ENCODE measurements at regions not wholly inside any gene's neighbourhood (a gene's known extent, or its start where the extent isn't known, plus 50 kb on each side); places are given as distances from the start of the nearest gene placed in this dataset.

GRCh38 chr21:35284199-35284598 is 235.1 kb upstream of the RUNX1 start:
- peak; percentile 28 to 68 (median 35) for DNase-seq
- H3K27me3 ChIP-seq, result no peaks in the 10 kb centered on the region
- peak overlapping the region in 4 of 12 donors; percentile 7 to 34 (median 28) for H3K27ac ChIP-seq
- peaks cover 0 to 20% (median 8%) of the 10 kb centered on the region in 12 donors for H3K9me3 ChIP-seq
- WGBS, 4 donors, result 45 to 56% (median 51%) methylated on average over 6 of the region's 6 CpGs
- intact Hi-C loops (cut with DNase I), result no loop called here
- no peak for TF ChIP-seq POLR2A (IDR thresholded peaks at IDR 0.05)
- TF ChIP-seq, protein P1, sequence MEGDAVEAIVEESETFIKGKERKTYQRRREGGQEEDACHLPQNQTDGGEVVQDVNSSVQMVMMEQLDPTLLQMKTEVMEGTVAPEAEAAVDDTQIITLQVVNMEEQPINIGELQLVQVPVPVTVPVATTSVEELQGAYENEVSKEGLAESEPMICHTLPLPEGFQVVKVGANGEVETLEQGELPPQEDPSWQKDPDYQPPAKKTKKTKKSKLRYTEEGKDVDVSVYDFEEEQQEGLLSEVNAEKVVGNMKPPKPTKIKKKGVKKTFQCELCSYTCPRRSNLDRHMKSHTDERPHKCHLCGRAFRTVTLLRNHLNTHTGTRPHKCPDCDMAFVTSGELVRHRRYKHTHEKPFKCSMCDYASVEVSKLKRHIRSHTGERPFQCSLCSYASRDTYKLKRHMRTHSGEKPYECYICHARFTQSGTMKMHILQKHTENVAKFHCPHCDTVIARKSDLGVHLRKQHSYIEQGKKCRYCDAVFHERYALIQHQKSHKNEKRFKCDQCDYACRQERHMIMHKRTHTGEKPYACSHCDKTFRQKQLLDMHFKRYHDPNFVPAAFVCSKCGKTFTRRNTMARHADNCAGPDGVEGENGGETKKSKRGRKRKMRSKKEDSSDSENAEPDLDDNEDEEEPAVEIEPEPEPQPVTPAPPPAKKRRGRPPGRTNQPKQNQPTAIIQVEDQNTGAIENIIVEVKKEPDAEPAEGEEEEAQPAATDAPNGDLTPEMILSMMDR (IDR thresholded peaks at IDR 0.05), result no peak
- H3K4me1 ChIP-seq, result peaks cover 0 to 43% (median 0%) of the 10 kb centered on the region in 12 donors
- no peak overlapping the region for H3K4me3 ChIP-seq
- no peaks in the 10 kb centered on the region for H3K36me3 ChIP-seq
- ATAC-seq, result peak; percentile 32 to 58 (median 42)

- WGBS, 4 donors, result 66 to 78% (median 68%) methylated on average over 5 of the region's 5 CpGs
- Histone ChIP-seq H3K9me3 (peaks cover 0 to 24% (median 8%) of the 10 kb centered on the region in 12 donors), H3K4me1 (peaks cover 0 to 43% (median 0%) of the 10 kb centered on the region in 12 donors), H3K4me3 (no peak overlapping the region), H3K27ac (peak overlapping the region in 1 of 12 donors; percentile 27), H3K27me3 (no peaks in the 10 kb centered on the region), H3K36me3 (no peaks in the 10 kb centered on the region)
- TF ChIP-seq, protein P1 (IDR thresholded peaks at IDR 0.05), result no peak
- no peak for TF ChIP-seq POLR2A (IDR thresholded peaks at IDR 0.05)
- intact Hi-C loops (cut with DNase I), result no loop called here
- DNase-seq, result no peak
- no peak for ATAC-seq
These were observed 233.8 kb upstream of the RUNX1 start for GRCh38 chr21:35282944-35283343.

DNA sequence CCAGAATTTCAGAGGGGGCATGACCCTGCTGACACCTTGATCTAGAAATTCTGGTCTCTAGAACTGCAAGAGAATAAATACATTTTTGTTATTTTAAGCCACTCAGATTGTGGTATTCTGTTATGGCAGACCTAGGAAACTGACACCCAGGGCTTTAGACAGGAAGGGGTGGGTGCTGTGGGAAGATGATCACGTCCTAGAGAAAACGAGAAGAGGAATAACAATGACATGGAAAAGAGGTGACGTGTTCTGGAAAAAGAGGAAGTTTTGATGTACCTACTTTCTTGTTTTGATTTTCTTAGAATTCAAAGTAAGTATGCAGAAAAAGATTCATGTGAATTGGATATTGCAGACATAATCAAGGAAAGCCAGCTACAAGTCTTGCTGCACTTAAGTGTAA is 232.9 kb upstream of the RUNX1 start:
- H3K4me1 ChIP-seq, result peaks cover 0 to 43% (median 0%) of the 10 kb centered on the region in 12 donors
- intact Hi-C loops (cut with DNase I), result no loop called here
- H3K36me3 ChIP-seq, result no peaks in the 10 kb centered on the region
- TF ChIP-seq POLR2A (IDR thresholded peaks at IDR 0.05), result no peak
- TF ChIP-seq, protein P1 (IDR thresholded peaks at IDR 0.05), result no peak
- DNase-seq, result no peak
- no peaks in the 10 kb centered on the region for H3K27me3 ChIP-seq
- H3K27ac ChIP-seq, result peak overlapping the region in 1 of 12 donors; percentile 53
- peak in 1 of 4 donors; percentile 32 for ATAC-seq
- peaks cover 0 to 14% (median under 1%) of the 10 kb centered on the region in 12 donors for H3K9me3 ChIP-seq
- H3K4me3 ChIP-seq, result no peak overlapping the region
- WGBS, 4 donors, result 59 to 61% (median 60%) methylated on average over 3 of the region's 3 CpGs

DNA sequence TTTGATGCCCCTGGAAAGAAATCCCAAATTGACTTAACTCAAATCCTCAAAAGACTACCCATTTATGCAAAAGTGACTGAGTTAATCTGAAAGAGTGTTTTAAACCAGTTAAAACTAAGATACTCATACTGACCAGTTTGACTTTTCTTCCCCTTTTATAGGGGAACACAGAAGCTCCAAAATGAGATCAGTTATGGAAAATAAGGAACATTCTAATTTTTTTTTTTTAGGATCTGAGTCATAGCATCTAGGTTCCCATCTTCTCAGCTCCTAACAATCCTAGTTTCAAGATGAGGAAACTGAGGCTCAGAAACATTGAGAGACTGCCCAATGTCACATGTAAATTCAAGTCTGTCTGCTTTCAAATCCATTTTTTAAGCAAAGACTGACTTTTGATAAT is 231.1 kb upstream of the RUNX1 start:
- H3K27me3 ChIP-seq, result no peaks in the 10 kb centered on the region
- no peak for TF ChIP-seq POLR2A (IDR thresholded peaks at IDR 0.05)
- TF ChIP-seq, protein P1 (IDR thresholded peaks at IDR 0.05), result no peak
- H3K4me1 ChIP-seq, result peaks cover 0 to 43% (median 0%) of the 10 kb centered on the region in 12 donors
- H3K36me3 ChIP-seq, result no peaks in the 10 kb centered on the region
- peaks cover 0 to 11% (median 0%) of the 10 kb centered on the region in 12 donors for H3K9me3 ChIP-seq
- DNase-seq, result no peak
- no peak for ATAC-seq
- no peak overlapping the region for H3K4me3 ChIP-seq
- peak overlapping the region in 1 of 12 donors; percentile 69 for H3K27ac ChIP-seq
- intact Hi-C loops (cut with DNase I), result no loop called here

All from heart left ventricle (tissue), 16 donors.